OCI-LY1 (cell line): ENCODE measurements at regions not wholly inside any gene's neighbourhood (a gene's known extent, or its start where the extent isn't known, plus 50 kb on each side); places are given as distances from the start of the nearest gene placed in this dataset.

ENCODE experiments used
- H2AFZ ChIP-seq: fragments of 200-600 bp; sonication (generic), shearing (Covaris generic); 2 replicates; pipeline ENCODE4 v1.6.0; 2014; ENCODE audit warnings: antibody characterized with exemption, mild to moderate bottlenecking, low read length
- H3F3A ChIP-seq: fragments of 200-600 bp; sonication (generic), shearing (Covaris generic); 2 replicates; pipeline ENCODE4 v1.6.0; 2014; ENCODE audit warnings: mild to moderate bottlenecking, antibody characterized with exemption, low read length, moderate library complexity; ENCODE audit not compliant: insufficient read depth
- H3K27ac ChIP-seq: fragments of 200-600 bp; sonication (generic); 2 replicates; pipeline ENCODE4 v1.5.1; 2014; ENCODE audit warnings: low read length, mixed run types, mild to moderate bottlenecking, low read depth; ENCODE audit not compliant: poor library complexity, severe bottlenecking
- H3K27me3 ChIP-seq: fragments of 200-600 bp; sonication (generic); 2 replicates; pipeline ENCODE4 v1.6.0; 2014; ENCODE audit warnings: antibody characterized with exemption, mild to moderate bottlenecking, low read length, moderate library complexity; ENCODE audit not compliant: insufficient read depth
- H3K36me3 ChIP-seq: fragments of 200-600 bp; sonication (generic); 2 replicates; pipeline ENCODE4 v1.6.1; 2014; ENCODE audit warnings: mild to moderate bottlenecking, antibody characterized with exemption, low read length, moderate library complexity, mixed read lengths; ENCODE audit not compliant: insufficient read depth
- H3K4me1 ChIP-seq: fragments of 200-600 bp; sonication (generic); 2 replicates; pipeline ENCODE4 v1.5.1; 2014; ENCODE audit warnings: mild to moderate bottlenecking, low read length, moderate library complexity; ENCODE audit not compliant: insufficient read depth, severe bottlenecking
- H3K4me2 ChIP-seq: fragments of 200-600 bp; sonication (generic), shearing (Covaris generic); 2 replicates; pipeline ENCODE4 v1.6.1; 2014; ENCODE audit warnings: low read length
- H3K4me3 ChIP-seq: fragments of 200-600 bp; sonication (generic); 2 replicates; pipeline ENCODE4 v1.5.1; 2014; ENCODE audit warnings: low read length, low read depth, mild to moderate bottlenecking, mixed read lengths; ENCODE audit not compliant: poor library complexity, severe bottlenecking
- H3K79me2 ChIP-seq: fragments of 200-600 bp; shearing (Covaris generic); 2 replicates; pipeline ENCODE4 v1.6.1; 2016; ENCODE audit warnings: mixed run types, low read length, mixed read lengths; ENCODE audit not compliant: insufficient read depth
- H3K9ac ChIP-seq: fragments of 200-600 bp; sonication (generic), shearing (Covaris generic); 2 replicates; pipeline ENCODE4 v1.6.1; 2014; ENCODE audit warnings: mild to moderate bottlenecking, low read length, mixed read lengths
- H3K9me2 ChIP-seq: fragments of 200-600 bp; sonication (generic), shearing (Covaris generic); 2 replicates; pipeline ENCODE4 v1.6.1; 2014; ENCODE audit warnings: low read depth, mild to moderate bottlenecking, low read length, mixed read lengths
- H3K9me3 ChIP-seq: fragments of 200-600 bp; shearing (Covaris generic); 2 replicates; pipeline ENCODE4 v1.6.1; 2014; ENCODE audit warnings: low read length, mixed read lengths
- H4K20me1 ChIP-seq: fragments of 200-600 bp; sonication (generic), shearing (Covaris generic); 2 replicates; pipeline ENCODE4 v1.6.0; 2016; ENCODE audit warnings: mild to moderate bottlenecking, low read length; ENCODE audit not compliant: insufficient read depth
- CTCF ChIP-seq: fragments of 200-600 bp; sonication (generic), shearing (Covaris generic); IDR thresholded peaks from 2 replicates; pipeline ENCODE4 v1.5.1; 2017; ENCODE audit warnings: mild to moderate bottlenecking, antibody characterized with exemption, low read length, moderate library complexity, mixed read lengths
- EZH2 ChIP-seq: fragments of 200-600 bp; sonication (generic), shearing (Covaris generic); IDR thresholded peaks from 2 replicates; pipeline ENCODE4 v1.8.0; 2017; ENCODE audit warnings: borderline replicate concordance, mixed run types, mild to moderate bottlenecking, antibody characterized with exemption, low read length, moderate library complexity, mixed read lengths

DNA sequence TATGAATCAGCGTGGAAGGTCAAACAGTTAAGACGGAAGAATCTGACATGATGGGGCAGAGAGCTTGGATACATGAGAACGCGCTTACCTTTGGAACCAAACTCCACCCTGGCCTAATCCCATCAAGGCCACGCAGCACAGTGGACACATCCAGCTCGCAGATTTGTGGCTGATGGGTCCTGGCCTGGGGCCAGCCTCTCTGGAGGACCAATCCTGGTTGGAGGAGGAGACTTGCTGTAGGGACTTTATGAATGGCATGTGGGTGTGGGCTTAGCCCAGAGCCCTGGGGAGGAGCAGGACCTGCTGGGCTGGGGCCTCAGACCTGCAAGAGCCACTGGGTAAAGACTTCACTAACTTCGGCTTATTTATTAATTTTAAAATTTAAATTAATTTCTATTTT, 73.4 kb upstream of the ANKRD34C start:
- Histone ChIP-seq H3K27ac (no peak overlapping the region), H3K9ac (no peak overlapping the region), H3K36me3 (no peaks in the 10 kb centered on the region), H3K4me1 (no peaks in the 10 kb centered on the region), H3K27me3 (0 out of 2 replicates have a peak, but pooled peaks cover 5% of the 10 kb centered on the region), H3K9me3 (no peaks in the 10 kb centered on the region), H3K79me2 (no peaks in the 10 kb centered on the region), H3F3A (no peaks in the 10 kb centered on the region), H2AFZ (no peak overlapping the region), H3K4me2 (no peak overlapping the region), H3K9me2 (no peaks in the 10 kb centered on the region), H4K20me1 (no peaks in the 10 kb centered on the region), H3K4me3 (no peak overlapping the region)
- TF ChIP-seq CTCF = no peak
- no peak for TF ChIP-seq EZH2

- Histone ChIP-seq H3K36me3 (no peaks in the 10 kb centered on the region), H2AFZ (no peak overlapping the region), H4K20me1 (no peaks in the 10 kb centered on the region), H3K4me3 (no peak overlapping the region), H3K4me1 (no peaks in the 10 kb centered on the region), H3K27ac (no peak overlapping the region), H3K4me2 (no peak overlapping the region), H3K27me3 (0 out of 2 replicates have a peak, but pooled peaks cover 5% of the 10 kb centered on the region), H3F3A (no peaks in the 10 kb centered on the region), H3K9ac (no peak overlapping the region), H3K9me2 (no peaks in the 10 kb centered on the region), H3K9me3 (no peaks in the 10 kb centered on the region), H3K79me2 (no peaks in the 10 kb centered on the region)
- TF ChIP-seq EZH2 (no peak), CTCF (peak; percentile 50)
These were observed 74.3 kb upstream of the ANKRD34C start for GRCh38 chr15:79208179-79208578.

- Histone ChIP-seq H4K20me1 (no peaks in the 10 kb centered on the region), H3K4me1 (no peaks in the 10 kb centered on the region), H3K36me3 (no peaks in the 10 kb centered on the region), H3K4me3 (no peak overlapping the region), H3K27ac (no peak overlapping the region), H3K9me3 (no peaks in the 10 kb centered on the region), H3K4me2 (no peak overlapping the region), H3F3A (no peaks in the 10 kb centered on the region), H3K9ac (no peak overlapping the region), H3K9me2 (no peaks in the 10 kb centered on the region), H3K27me3 (0 out of 2 replicates have a peak, but pooled peaks cover 11% of the 10 kb centered on the region), H2AFZ (no peak overlapping the region), H3K79me2 (no peaks in the 10 kb centered on the region)
- TF ChIP-seq CTCF (no peak), EZH2 (no peak)
These were observed 75.6 kb upstream of the ANKRD34C start for GRCh38 chr15:79206940-79207339.
